IMR-90 (cell line): ENCODE measurements at regions not wholly inside any gene's neighbourhood (a gene's known extent, or its start where the extent isn't known, plus 50 kb on each side); places are given as distances from the start of the nearest gene placed in this dataset.

Experiments used
- ATAC-seq: fragments of 200-7000 bp; cut with Tn5 transposase; 2 replicates; pipeline ENCODE4 v1.9.1; 2020; ENCODE audit warnings: low read depth, mild to moderate bottlenecking, moderate library complexity
- BruUV-seq: library from RNA; stranded (reverse); fragments of 400-500 nt; replicated peaks from 2 replicates; lab custom pipeline; 2021; lab: Mats Ljungman, UMichigan
- CTCF ChIA-PET: fragments of 300-600 bp; formaldehyde crosslinking; extraction: SDS; loops from one replicate; lab custom pipeline; 2021; ENCODE audit warnings: antibody characterized with exemption; lab: Yijun Ruan, JAX
- POLR2A ChIA-PET: fragments of 300-600 bp; sonication (Branson Sonifier 250); formaldehyde crosslinking; loops from one replicate; lab custom pipeline; 2022; ENCODE audit warnings: antibody characterized with exemption; ENCODE audit not compliant: unreplicated experiment; lab: Charles Lee
- DNase-seq: peaks from one replicate; pipeline ENCODE4 v3.0.0; 2013
- H2AFZ ChIP-seq: replicated peaks from 2 replicates; pipeline ENCODE3; 2013; ENCODE audit warnings: low read length, mild to moderate bottlenecking; ENCODE audit not compliant: poor library complexity
- H2AK5ac ChIP-seq: 2 replicates; pipeline ENCODE4 v1.6.1; 2013; ENCODE audit warnings: low read depth, low read length, inconsistent platforms
- H2AK9ac ChIP-seq: replicated peaks from 2 replicates; pipeline ENCODE3; 2013; ENCODE audit warnings: mild to moderate bottlenecking, low read depth, low read length, moderate library complexity; ENCODE audit not compliant: poor library complexity
- H2BK120ac ChIP-seq: 2 replicates; pipeline ENCODE4 v1.6.1; 2013; ENCODE audit warnings: low read depth, low read length, inconsistent platforms
- H2BK15ac ChIP-seq: 3 replicates; pipeline ENCODE4 v1.6.1; 2013; ENCODE audit warnings: low read depth, low read length, inconsistent platforms
- H2BK20ac ChIP-seq: 2 replicates; pipeline ENCODE4 v1.6.1; 2013; ENCODE audit warnings: low read depth, mild to moderate bottlenecking, inconsistent platforms, low read length, moderate library complexity
- H2BK5ac ChIP-seq: 2 replicates; pipeline ENCODE4 v1.6.1; 2013; ENCODE audit warnings: mild to moderate bottlenecking, low read depth, low read length, inconsistent platforms; ENCODE audit not compliant: poor library complexity, severe bottlenecking
- H3K14ac ChIP-seq: replicated peaks from 2 replicates; pipeline ENCODE4 v1.6.1; 2013; ENCODE audit warnings: low read depth, low read length, inconsistent platforms
- H3K18ac ChIP-seq: 2 replicates; pipeline ENCODE4 v1.6.1; 2013; ENCODE audit warnings: low read depth, low read length, control low read depth
- H3K23ac ChIP-seq: 2 replicates; pipeline ENCODE4 v1.6.1; 2013; ENCODE audit warnings: low read depth, low read length, inconsistent platforms
- H3K27ac ChIP-seq: 2 replicates; pipeline ENCODE4 v1.5.1; 2013; ENCODE audit warnings: mild to moderate bottlenecking, control low read depth, low read length; ENCODE audit not compliant: insufficient read depth
- H3K27me3 ChIP-seq: 2 replicates; pipeline ENCODE4 v1.6.1; 2013; ENCODE audit warnings: low read length; ENCODE audit not compliant: control insufficient read depth, insufficient read depth
- H3K36me3 ChIP-seq: 2 replicates; pipeline ENCODE4 v1.6.1; 2013; ENCODE audit warnings: low read length, mixed read lengths; ENCODE audit not compliant: control insufficient read depth, insufficient read depth
- H3K4ac ChIP-seq: 2 replicates; pipeline ENCODE4 v1.6.1; 2013; ENCODE audit warnings: low read depth, low read length, inconsistent platforms
- H3K4me1 ChIP-seq: 2 replicates; pipeline ENCODE4 v1.6.1; 2013; ENCODE audit warnings: low read length, mixed read lengths; ENCODE audit not compliant: control insufficient read depth, insufficient read depth
- H3K4me2 ChIP-seq: 2 replicates; pipeline ENCODE4 v1.6.1; 2013; ENCODE audit warnings: low read depth, mild to moderate bottlenecking, control low read depth, low read length, moderate library complexity
- H3K4me3 ChIP-seq: 2 replicates; pipeline ENCODE4 v1.5.1; 2013; ENCODE audit warnings: low read depth, mild to moderate bottlenecking, control low read depth, low read length, moderate library complexity; ENCODE audit not compliant: insufficient read depth
- H3K56ac ChIP-seq: 2 replicates; pipeline ENCODE4 v1.6.1; 2013; ENCODE audit warnings: low read length, inconsistent platforms; ENCODE audit not compliant: insufficient read depth; ENCODE audit errors: extremely low read depth
- H3K79me1 ChIP-seq, 2 experiments: 2 replicates each; pipeline ENCODE4 v1.6.1; 2013; ENCODE audit warnings: low read length in 2 of 2, inconsistent platforms in 1 of 2, low read depth in 1 of 2
- H3K9ac ChIP-seq: 2 replicates; pipeline ENCODE4 v1.6.1; 2013; ENCODE audit warnings: low read depth, low read length, control low read depth
- H3K9me1 ChIP-seq: 2 replicates; pipeline ENCODE4 v1.6.1; 2013; ENCODE audit warnings: low read length, inconsistent platforms; ENCODE audit not compliant: insufficient read depth
- H3K9me3 ChIP-seq: 2 replicates; pipeline ENCODE4 v1.6.1; 2013; ENCODE audit warnings: low read length; ENCODE audit not compliant: control insufficient read depth, insufficient read depth
- H4K20me1 ChIP-seq: 2 replicates; pipeline ENCODE4 v1.6.1; 2013; ENCODE audit warnings: low read length, inconsistent platforms; ENCODE audit not compliant: insufficient read depth
- H4K5ac ChIP-seq: 2 replicates; pipeline ENCODE4 v1.6.1; 2013; ENCODE audit warnings: mild to moderate bottlenecking, low read depth, low read length, control low read depth
- H4K8ac ChIP-seq, 2 experiments: 2 replicates each; pipeline ENCODE4 v1.6.1; 2013; ENCODE audit warnings: low read depth in 2 of 2, low read length in 2 of 2, control low read depth in 1 of 2, inconsistent platforms in 1 of 2
- H4K91ac ChIP-seq: 2 replicates; pipeline ENCODE4 v1.6.1; 2013; ENCODE audit warnings: low read depth, low read length, inconsistent platforms; ENCODE audit not compliant: insufficient read depth
- CTCF ChIP-seq: conservative IDR thresholded peaks from 2 replicates; pipeline ENCODE4 v1.5.1; 2012; ENCODE audit warnings: mild to moderate bottlenecking, low read depth, low read length, improper control_type of control experiment
- MXI1 ChIP-seq: IDR thresholded peaks from 2 replicates; pipeline ENCODE4 v1.6.1; 2012; ENCODE audit warnings: low read depth, mild to moderate bottlenecking, low read length, moderate library complexity, borderline replicate concordance
- NFE2L2 ChIP-seq: fragments of 150-350 bp; IDR thresholded peaks from 2 replicates; pipeline ENCODE4 v1.6.1; 2016; ENCODE audit warnings: low read depth, mild to moderate bottlenecking, low read length
- POLR2A ChIP-seq: IDR thresholded peaks from 2 replicates; pipeline ENCODE4 v1.6.1; 2012; ENCODE audit warnings: mild to moderate bottlenecking, low read depth, low read length
- RCOR1 ChIP-seq: IDR thresholded peaks from 2 replicates; pipeline ENCODE4 v1.6.1; 2012; ENCODE audit warnings: mild to moderate bottlenecking, low read length, improper control_type of control experiment; ENCODE audit not compliant: insufficient replicate concordance
- RFX5 ChIP-seq: IDR thresholded peaks from 2 replicates; pipeline ENCODE4 v1.8.0; 2012; ENCODE audit warnings: low read depth, mild to moderate bottlenecking, low read length, moderate library complexity
- SMC3 ChIP-seq: fragments of 150-350 bp; IDR thresholded peaks from 2 replicates; pipeline ENCODE4 v1.6.1; 2016; ENCODE audit warnings: low read depth, mild to moderate bottlenecking, antibody characterized with exemption, low read length, moderate library complexity
- WGBS, 2 experiments: methylation state at CpG; one replicate each; pipeline versions ENCODE4 v1.1.5 to v1.1.7; 2013; ENCODE audit warnings: missing lambda C conversion rate in 2 of 2; ENCODE audit not compliant: insufficient read length in 1 of 2; ENCODE audit errors: extremely low coverage in 2 of 2; 5-methylcytosine and 5-hydroxymethylcytosine counted together
- dilution Hi-C: fragments of 300-500 bp; cut with HindIII; formaldehyde crosslinking; loops from one replicate; pipeline ENCODE4 v1.14.3; 2018; ENCODE audit warnings: low sequenced_read_pairs; ENCODE audit not compliant: unreplicated experiment
- in situ Hi-C: fragments of 300-500 bp; cut with MboI; formaldehyde crosslinking; loops from 3 replicates; pipeline ENCODE4 v1.14.3; 2019; ENCODE audit warnings: low sequenced_read_pairs, inconsistent platforms, mixed read lengths
- intact Hi-C: fragments of 100-400 bp; cut with micrococcal nuclease; formaldehyde crosslinking; loops from 2 replicates; pipeline ENCODE4 v1.10.0; 2022

GRCh38 chr5:2207109-2207399, 324.3 kb upstream of the IRX4 start:
- ATAC-seq, result no peak
- no TSS peak for BruUV-seq
- POLR2A ChIA-PET, result no interaction called here

More at GRCh38 chr5:2207109-2207399, 324.3 kb upstream of the IRX4 start:
- WGBS, 2 experiments, result no CpG with 5 or more reads among the region's 6 CpGs
- Histone ChIP-seq H3K4ac (no peak overlapping the region), H3K27me3 (no peaks in the 10 kb centered on the region), H3K79me1 (no peaks in the 10 kb centered on the region), H2AK9ac (no peak overlapping the region), H3K14ac (no peak overlapping the region), H4K5ac (no peak overlapping the region), H3K4me3 (no peak overlapping the region), H3K4me2 (no peak overlapping the region), H3K23ac (no peak overlapping the region), H3K4me1 (no peaks in the 10 kb centered on the region), H2BK15ac (no peak overlapping the region), H3K9ac (no peak overlapping the region), H2BK5ac (no peak overlapping the region), H2BK120ac (no peak overlapping the region), H4K91ac (no peak overlapping the region), H2AFZ (no peak overlapping the region), H3K9me1 (no peaks in the 10 kb centered on the region), H3K18ac (no peak overlapping the region), H2AK5ac (no peak overlapping the region), H3K9me3 (peaks cover 19% of the 10 kb centered on the region), H2BK20ac (no peak overlapping the region), H3K36me3 (no peaks in the 10 kb centered on the region), H4K8ac (no peak overlapping the region), H4K20me1 (no peaks in the 10 kb centered on the region), H3K56ac (no peak overlapping the region), H3K27ac (no peak overlapping the region)
- no peak for DNase-seq
- in situ Hi-C loops (no loop called here), dilution Hi-C loops (no loop called here), intact Hi-C loops (no loop called here)
- TF ChIP-seq MXI1, result no peak
- TF ChIP-seq NFE2L2, result no peak
- no peak for TF ChIP-seq RCOR1
- TF ChIP-seq CTCF, result no peak
- TF ChIP-seq POLR2A, result no peak
- TF ChIP-seq RFX5, result no peak
- no peak for TF ChIP-seq SMC3
- CTCF ChIA-PET, result no interaction called here
